Mammary epithelial cell (primary cell): ENCODE measurements at regions not wholly inside any gene's neighbourhood (a gene's known extent, or its start where the extent isn't known, plus 50 kb on each side); places are given as distances from the start of the nearest gene placed in this dataset.

Source experiments
- CTCF ChIP-seq, 2 donors: IDR thresholded peaks in 1 of 2; conservative IDR thresholded peaks in 1 of 2; 2 replicates each; pipeline ENCODE4 v1.5.1; 2011 to 2012; ENCODE audit warnings: inconsistent platforms in 2 of 2, low read length in 2 of 2, mild to moderate bottlenecking in 2 of 2, control low read depth in 1 of 2, low read depth in 1 of 2; ENCODE audit not compliant: insufficient read depth in 1 of 2; ENCODE audit errors: extremely low read depth in 1 of 2
- EZH2 ChIP-seq: IDR thresholded peaks from 2 replicates; pipeline ENCODE4 v1.6.1; 2012; ENCODE audit warnings: low read length, inconsistent platforms, borderline replicate concordance

- TF ChIP-seq CTCF (conservative IDR thresholded peaks at IDR 0.05 in 1 of 2, IDR thresholded peaks at IDR 0.05 in 1 of 2; ENCODE audit: extremely low read depth in 1 of 2, insufficient read depth in 1 of 2, low read depth in 1 of 2, low read length in 2 of 2) (peak in 1 of 2 donors; percentile 4), EZH2 (no peak)
Measured at GRCh38 chr22:49647627-49648026, 180.0 kb downstream of the BRD1 start.
